GM08714 (cell line): ENCODE measurements at regions not wholly inside any gene's neighbourhood (a gene's known extent, or its start where the extent isn't known, plus 50 kb on each side); places are given as distances from the start of the nearest gene placed in this dataset.

Source experiments
- H3K4me3 ChIP-seq: fragments of 200-500 bp; sonication (Bioruptor generic); 2 replicates; pipeline ENCODE4 v1.5.1; 2014; ENCODE audit warnings: mild to moderate bottlenecking, low read length, inconsistent platforms
- ZNF274 ChIP-seq: IDR thresholded peaks from 2 replicates; pipeline ENCODE4 v1.6.1; 2012; ENCODE audit warnings: mild to moderate bottlenecking, low read depth, low read length

GRCh38 chr12:46430340-46430948 lies 57.9 kb upstream of the SLC38A2 start:
- H3K4me3 ChIP-seq: no peak overlapping the region
- TF ChIP-seq ZNF274: no peak
